ENCODE measurements at regions not wholly inside any gene's neighbourhood (a gene's known extent, or its start where the extent isn't known, plus 50 kb on each side); places are given as distances from the start of the nearest gene placed in this dataset.
A peak's percentile ranks its signal among the peaks of the same experiment; 100 is the strongest.
"Not testable (repeated sequence)": the region's sequence is repeated elsewhere in the genome, so short reads cannot be mapped to it uniquely, and the experiment has no call there.

DNA sequence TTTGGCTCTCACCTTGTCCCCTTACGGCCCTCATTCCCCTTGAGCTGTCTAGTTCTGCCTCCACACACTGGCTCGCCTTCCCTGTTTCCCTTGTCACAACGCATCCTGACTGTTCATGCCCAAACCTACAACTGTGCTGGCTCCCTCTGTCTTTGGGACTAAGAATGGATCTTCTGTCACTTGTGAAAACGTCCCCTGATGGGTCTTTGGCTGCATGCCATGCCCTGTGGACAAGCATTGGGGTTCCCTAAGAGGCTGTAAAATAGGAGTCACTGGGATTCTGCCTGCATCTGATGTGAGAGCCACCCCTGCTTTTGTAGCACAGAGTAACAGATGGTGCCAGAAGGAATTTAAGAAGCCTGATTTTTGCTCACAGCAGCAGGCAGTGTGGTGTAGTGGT is 285.3 kb upstream of the CRY1 start:
- peak; percentile 65 for DNase-seq

DNA sequence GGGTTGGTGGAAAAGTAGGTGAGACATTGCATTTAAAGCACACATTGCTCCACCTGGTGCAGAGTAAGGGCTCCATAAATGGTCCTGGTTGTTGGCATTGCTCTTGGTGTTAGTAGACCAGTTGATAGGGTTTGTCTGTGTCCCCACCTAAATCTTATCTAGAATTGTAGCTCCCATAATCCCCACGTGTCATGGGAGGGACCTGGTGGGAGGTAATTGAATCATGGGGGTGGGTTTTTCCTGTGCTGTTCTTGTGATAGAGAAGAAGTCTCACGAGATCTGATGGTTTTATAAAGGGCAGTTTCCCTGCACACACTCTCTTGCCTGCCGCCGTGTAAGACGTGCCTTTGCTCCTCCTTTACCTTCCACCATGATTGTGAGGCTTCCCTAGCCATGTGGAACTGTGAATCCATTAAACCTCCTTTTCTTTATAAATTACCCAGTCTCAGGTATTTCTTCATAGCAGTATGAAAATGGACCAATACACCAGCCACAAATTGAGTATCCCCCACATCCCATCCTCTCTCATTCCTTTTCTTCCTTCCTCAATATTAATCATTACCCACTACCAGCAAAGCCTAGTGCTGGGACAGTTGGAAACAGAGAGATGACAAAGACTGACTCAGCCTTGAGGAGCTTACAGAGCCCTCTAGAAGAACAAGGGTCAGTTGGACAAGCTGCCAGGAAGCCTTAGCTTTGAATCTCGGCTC is 285.9 kb upstream of the CRY1 start:
- not testable (repeated sequence) for DNase-seq

DNA sequence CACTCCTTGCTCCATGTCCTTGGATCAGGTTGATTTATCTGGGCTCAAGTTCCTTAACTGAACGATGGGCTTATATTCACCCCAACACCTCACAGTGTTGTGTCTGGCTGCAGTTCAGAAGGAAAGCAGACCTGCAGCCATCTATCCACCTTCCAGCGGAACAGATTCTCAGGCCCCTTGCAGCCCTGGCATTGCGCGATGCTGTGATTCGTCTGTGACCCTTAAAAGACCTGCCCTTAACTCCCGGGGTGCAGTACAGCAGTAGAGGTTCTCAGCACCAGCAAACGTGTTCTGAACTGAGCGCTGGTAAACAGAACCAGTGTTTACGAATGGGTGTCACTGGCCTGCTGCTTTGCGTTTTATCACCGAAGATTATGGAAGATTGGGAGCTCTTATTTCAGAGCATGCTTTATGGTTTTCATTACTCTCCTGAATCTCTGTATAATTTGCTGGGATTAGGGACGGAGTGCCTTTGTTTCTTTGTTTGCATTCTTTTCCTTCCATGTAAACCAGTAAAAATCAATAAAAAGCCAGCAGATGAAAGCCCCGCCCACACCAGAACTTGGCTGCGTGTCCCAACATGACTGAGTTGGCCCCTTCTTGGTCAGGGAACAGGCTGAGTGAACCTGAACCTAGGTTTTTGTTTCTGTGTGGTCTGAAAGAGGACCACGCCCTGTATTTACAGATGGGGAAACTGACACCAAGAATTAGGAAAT is 286.7 kb upstream of the CRY1 start:
- DNase-seq = peak; percentile 76

DNA sequence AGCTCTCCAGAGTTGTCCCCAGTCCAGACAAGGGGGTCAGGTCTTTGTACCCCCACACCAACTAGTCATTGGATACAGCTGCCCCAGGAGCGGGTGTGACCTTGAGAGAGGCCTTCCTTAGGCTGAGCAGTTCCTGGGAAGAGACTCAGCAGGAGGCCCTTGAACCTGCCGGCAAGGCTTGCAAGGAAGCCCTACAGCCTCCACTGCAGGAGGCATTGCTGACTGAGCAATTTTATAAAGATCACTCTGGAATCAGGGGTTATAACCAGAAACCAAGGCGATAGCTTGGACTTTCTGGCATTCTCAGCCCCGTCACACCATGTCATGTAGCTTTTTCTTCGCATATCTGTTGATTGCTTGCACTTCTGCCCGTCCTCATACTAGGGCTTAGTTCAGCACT is 291.3 kb upstream of the CRY1 start:
- no peak for DNase-seq

DNA sequence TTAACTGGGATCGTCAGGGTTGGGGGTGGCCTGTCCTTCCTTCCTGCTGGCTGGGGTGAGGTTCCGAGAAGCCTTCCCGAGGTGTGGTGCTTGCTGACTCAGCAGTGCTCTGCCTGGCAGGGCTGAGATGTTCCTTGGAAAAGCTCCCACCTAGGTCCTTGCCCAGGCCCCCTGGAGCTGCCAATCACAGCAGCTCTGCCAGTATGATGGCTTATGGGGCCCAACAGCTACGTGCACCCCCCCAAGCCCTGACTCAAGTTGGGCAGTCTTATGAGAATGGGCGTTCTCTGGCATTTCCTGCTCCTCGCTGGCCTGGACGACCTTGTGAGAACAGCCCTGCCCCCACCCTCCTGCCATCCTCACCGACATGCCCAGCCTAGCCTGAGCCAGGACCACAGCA is 292.2 kb upstream of the CRY1 start:
- no peak for DNase-seq

DNA sequence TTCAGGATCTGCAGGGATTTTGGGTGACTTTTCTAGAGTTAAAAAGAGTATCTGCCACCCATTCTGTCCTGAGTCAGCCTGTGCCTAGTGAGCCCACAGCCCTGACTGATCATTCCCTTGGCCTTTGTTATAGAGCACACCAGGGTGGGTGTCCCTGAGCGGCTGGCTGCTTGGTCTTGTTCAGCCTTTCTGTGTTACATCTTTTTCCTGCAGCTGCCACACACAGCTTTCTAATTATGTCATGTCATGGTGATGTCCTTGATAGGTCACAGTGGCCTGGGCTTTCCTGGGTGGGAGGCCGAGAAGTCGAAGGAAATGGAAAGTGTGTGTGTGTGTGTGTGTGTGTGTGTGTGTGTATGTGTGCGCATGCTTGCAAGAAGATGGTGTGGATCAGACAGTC is 293.2 kb upstream of the CRY1 start:
- DNase-seq = no peak

DNA sequence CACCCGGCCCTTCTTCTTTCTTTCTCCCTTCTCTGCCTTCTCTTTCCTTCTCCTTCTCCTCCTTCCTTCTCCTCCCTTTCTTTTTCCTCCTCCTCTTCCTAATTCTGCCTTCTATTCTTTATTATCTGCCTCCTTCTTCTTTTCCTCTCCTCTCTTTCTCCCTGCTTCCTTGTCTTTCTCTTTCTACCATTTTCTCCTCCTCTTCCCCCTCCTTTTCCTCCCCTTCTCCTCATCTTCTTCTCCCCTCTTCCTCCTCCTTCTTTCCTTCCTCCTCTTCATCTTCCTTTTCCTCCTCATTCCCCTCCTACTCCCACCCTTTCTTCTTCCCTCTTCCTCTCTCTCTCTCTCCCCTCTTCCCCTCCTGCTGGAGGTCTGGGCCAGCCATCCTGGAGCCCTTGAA is 294.9 kb upstream of the CRY1 start:
- no peak for DNase-seq

DNA sequence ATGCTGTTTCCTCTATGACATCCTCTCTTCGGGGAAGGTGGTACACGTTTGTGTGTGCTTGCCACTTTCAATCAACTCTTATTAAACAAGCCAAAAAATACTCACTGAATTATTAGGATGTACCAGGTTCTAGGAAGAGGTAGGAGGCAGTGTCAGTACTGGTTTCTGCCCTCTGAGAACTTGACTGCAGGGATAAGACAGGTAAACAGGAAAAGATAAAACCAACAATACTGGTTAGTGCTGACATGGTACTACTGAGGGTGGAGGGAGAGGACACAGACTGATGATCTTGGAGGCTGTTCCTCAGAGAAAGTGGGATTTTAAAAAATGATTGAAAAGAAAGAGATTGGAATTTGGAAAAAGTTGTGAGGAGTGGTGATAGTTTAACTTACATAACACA is 295.2 kb upstream of the PWP1 start:
- no peak for DNase-seq

DNA sequence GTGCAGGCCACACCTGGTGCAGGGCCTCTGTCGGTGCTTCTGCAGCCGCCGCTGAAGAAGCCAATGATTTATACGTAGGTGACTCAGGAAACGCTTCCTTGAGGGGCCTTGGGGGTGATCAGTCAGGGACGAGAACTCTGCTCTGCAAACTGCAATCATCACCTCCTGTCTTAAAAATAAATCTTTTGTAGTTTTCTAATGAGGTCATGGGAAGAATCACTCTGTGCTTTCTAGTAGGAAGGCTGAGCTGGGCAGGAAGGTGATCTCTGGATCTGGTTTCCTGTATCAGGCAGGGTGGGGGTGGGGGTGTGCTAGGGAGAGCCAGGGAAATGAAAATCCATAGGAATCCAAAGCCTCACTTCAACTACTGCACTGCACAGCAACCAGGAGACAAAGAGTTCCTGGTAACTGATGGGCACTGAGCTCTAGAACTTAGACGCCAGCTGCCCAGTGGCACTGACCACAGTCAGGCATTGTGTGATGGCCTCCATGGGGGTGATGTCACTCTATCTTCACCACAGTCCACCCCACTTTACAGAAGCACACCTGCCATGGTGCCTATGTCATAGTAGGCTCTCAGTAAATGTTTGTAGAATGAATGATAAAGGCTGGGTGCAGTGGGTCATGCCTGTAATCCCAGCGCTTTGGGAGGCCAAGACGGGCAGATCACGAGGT is 292.4 kb upstream of the PWP1 start:
- DNase-seq = no peak

DNA sequence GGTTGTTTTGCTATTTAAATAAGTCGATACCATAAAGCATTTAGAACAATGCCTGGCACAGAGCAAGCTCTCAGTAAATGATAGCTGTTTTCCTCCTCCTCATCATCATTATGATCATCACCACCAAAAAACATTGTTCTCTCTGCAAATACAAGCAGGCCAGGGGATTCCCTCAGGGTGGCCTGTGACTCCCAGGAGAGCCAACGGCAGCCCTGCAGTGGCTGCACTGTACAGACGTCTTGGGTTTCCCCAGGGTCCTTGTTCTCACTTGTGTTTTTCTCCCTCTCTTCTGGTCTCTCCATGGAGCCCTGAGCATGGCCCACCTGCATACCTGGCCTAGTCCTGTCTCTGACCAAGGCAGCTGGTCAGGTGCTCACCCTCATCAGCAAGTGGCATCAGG is 290.9 kb upstream of the PWP1 start:
- no peak for DNase-seq

DNA sequence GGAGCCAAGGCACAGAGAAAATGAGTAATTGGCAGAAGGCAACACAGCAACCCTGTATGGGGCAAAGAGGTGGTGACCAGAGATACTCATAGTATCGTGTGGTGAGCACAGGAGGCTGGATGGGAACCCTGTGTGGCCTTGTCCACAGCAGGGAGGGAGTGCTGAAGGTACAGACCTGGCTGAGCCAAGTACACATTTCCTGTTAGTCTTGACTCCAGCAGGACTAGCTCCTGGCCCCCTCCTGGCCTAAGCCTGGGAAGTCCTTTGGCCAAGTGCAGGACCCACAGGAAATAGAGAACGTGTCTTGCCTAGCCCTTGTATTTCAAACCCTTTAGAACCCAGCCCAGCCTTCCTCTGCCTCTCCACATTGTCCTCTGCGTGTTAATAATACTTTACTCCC is 289.8 kb upstream of the PWP1 start:
- DNase-seq = peak; percentile 26

DNA sequence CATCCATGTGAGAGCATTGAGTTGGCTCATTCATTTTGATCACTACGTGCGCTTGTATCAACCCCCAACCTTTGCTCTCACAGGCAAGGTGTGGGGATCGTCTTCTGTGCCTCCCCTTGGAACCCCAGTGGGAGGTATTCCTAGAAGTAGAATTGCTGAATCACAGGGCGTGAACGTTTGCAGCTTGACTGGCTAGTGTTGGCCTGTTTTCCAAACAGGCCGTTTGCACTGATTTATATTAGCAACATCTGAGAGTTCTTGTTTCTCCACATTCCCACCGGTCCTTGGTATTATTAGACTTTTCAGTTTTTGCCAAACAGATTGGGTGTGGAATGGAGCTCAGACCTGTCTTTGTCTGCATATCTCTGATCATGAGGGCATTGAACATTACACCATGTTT is 288.6 kb upstream of the PWP1 start:
- DNase-seq = no peak

DNA sequence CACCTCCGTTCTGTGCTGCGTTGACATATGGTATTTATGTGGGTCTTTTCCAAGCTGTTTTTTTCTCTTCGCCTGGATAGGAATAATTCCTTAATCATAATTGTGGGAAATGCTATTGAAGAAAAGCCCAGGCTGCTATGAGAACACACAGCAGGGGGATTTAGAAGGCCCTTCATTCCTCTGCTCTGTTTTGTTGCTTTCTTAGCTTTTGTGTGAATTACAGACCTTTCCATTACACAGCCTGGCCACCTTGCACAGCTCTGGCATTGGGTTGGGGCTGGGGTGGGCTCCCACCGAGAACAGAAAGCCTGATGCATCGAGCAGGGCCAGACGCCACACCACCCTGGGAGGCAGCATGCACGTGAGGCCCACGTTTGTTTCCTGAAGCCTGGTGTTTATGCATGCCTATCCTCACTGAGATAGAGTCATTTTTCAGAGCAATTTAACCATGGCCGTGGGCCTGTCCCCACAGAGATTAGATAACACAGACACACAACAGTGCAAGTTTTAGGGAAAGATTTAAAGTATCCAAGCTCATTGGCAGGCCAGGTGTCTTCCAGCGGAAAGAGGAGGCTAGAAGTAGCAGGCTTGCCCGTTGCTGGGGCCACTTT is 287.6 kb upstream of the PWP1 start:
- no peak for DNase-seq

DNA sequence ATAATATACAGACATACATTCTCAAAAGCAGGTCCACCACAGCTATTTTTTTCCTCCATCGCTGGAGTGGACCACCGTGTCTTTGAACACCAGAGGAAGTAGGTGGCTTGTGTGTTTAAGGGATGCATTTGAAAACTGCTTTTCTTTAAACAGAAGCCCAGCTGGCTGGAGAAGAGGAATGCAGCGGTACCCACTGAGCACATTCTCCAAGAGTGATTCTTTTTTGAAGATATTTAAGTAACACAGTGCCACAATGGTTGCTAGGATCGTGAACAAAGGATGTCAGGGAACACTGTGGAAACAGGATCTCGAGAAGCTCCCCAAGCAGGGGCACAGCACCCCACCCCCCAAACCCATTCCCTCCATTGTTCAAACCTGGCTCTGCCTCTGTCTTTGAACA is 286.6 kb upstream of the PWP1 start:
- no peak for DNase-seq

DNA sequence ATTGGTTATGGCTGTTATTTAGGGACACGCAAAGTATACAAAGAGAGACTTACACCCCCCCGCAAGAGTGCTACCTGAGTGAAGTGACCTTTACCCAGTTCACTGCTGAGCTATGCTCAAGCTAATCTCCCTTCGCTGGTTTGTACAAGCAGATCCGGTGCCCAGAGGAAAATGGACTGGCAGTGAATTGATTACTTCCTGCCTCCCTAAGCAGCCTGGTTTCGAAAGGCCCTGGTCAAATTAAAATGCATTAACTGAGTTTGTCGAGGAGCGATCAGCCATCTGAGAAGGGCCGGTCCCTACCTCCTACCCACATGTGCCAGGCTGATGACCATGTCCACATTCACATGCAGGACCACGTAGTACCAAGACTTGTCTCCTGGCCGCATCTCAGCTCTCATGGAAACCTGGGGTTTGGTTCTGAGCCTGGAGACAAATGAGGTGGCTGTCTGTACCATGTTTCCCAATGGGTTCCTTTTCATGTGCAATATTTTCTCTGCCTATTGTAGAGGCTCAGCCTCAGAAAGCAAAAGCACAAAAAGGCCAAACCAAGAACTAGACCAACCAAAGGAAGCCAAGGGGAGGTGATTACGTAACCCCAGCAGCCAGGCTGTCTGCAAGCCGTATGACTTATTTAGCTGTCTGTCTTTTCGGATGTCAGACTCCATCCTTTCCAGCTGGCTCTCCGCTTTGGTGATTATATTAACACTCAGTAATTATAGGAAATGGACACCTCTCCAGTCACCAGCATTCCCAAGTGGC is 284.7 kb upstream of the PWP1 start:
- no peak for DNase-seq

DNA sequence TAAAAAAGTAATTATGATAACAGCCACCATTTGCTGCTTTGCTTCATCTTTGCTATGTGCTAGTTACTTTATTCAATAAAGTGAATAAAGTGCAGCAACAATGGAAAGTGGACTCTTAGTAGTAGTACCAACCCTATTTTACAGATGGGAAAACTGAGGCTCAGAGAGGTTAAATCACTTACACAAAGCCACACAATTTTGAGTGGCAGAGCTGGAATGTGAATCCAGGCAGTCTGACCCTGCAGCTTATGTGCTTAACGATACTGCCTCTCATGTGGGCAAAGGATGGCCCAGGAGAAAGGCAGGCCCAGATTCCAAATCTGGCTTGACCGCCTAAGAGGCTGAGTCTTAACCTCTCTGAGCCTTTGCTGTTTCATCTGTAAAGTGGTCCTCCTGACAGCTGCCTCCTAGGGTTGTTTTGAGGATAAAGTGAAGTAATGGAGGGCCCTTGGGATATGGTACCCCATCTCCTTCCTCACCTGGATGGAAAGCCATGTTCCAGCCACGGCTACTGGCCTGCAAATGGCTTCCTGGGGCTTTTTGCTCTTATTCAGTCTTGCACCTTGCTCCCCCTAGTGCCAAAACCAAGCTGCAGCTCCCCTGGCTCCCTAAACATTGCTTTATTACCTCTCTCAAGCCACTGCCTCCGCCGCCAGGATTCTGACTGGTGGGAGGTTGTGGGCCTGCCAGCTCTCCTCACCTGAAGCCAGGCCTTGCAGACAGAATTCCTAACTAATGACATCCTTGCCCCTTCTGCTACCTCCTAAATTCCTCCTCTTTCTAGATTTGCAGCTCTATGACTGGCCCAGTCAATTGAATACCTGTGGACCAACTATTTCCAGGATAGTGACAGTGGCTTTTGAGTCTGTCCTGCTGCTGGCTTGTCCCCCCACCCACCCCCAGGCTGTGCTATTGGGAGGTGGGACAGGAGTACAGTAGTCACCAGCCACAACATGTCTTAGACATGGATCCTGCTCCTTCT is 283.3 kb upstream of the PWP1 start:
- peak; percentile 60 for DNase-seq

DNA sequence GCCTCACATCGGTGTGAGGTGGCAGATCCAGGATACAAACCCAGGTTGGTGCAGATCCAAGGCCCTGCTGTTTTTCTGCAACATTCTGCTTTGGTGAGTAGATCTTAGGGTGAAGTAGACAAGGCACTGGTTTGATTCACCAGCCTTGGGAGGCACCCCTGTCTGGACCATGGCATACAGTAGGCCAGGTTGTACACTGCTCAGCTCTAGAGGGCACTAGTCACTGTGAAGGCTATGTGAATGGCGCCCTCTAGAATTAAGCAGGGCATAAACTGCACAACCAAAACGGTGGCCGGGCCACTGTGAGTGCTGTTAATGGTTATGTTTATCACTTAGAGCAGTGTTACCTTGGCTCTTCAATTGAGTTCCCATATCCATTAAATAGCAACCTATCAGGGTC is 280.6 kb upstream of the PWP1 start:
- DNase-seq = no peak

DNA sequence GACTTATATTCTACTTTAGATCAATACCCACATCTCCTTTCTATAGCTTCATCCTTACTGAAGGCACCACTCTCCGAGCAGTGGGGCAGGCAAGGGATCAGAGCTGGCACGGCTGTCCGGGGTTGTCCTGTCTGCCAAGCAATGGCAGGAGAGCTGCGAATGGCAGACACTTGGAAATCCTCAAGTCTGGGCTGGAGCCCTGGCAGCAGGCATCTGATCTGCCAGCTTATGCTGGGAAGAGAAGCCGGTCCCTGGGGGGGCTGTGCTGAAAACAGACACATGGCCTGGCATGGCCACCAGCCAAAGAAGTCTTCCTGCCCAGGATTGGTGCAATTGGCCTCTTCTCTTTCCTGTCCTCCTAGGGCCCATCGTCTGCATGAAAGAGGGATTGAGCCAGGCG is 280.2 kb upstream of the PWP1 start:
- DNase-seq = no peak

DNA sequence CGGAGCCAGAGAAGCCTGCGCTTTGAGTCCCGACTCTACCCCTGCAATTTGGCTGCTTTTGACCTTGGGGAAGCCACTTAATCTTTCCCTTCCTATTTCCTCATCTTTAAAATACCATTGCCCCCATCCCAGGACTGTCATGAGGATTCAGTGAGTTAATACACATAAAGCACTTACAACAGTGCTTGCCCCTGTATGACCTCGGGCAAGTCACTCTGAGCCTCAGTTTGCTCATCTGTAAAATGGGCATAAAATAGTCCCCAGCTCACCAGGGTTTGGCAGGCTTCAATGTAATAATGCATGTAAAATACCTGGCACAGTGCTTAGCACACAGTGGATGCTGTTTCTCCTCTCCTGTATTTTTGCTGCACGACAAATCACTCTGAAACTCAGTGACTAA is 278.7 kb upstream of the PWP1 start:
- DNase-seq = no peak

DNA sequence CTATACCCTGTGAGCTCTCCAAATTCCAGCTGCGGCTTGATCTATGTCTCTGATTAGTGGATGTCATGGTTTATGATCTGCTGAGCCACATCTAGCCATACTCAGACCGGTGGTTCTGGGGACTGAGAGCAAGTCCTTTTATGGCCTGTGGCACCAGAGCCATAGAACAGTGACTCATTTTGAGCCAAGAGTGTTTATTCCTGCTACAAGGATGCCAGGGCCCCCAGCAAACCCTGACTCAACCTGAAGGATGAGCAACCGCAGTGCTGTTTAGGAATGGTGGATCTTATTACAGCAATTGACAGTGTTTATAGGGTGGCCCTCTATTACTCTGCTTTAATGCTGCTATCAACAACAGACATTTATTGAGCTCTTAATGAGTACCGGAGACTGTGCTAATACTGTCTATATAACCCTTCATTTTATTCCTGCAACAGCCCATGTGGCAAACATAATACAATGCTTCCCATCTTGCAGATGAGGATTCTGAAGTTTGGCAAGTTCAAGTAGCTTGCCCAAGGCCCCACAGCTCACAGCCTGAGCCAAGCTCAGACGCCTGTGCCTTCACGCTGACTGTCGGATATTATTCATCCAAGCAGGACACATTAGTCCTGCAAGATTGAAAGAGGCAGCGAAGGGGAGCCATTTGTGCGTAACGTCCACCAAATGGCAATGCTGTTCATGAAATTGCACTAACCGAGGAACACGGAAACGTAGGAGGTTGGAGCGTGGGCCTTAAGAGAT is 273.6 kb upstream of the PWP1 start:
- no peak for DNase-seq

DNA sequence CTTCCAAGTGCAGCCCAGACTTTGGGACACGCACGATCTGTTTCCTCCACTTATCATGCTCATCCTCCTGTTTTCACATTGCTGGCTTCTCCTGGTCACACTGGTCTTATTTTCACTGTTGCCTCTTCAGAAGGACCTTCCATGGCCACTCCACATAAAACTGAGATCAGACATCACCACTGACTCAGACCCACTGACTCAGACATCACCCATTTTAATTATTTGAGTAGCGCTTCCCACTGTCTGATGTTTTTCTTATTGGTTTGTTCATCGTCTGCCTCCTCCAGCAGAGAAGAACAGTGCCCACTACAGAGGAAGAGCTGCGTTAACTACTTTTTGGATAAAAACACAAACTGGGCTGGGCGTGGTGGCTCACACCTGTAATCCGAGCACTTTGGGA is 270.5 kb upstream of the PWP1 start:
- DNase-seq = no peak
